ENCODE measurements at regions not wholly inside any gene's neighbourhood (a gene's known extent, or its start where the extent isn't known, plus 50 kb on each side); places are given as distances from the start of the nearest gene placed in this dataset.

DNA sequence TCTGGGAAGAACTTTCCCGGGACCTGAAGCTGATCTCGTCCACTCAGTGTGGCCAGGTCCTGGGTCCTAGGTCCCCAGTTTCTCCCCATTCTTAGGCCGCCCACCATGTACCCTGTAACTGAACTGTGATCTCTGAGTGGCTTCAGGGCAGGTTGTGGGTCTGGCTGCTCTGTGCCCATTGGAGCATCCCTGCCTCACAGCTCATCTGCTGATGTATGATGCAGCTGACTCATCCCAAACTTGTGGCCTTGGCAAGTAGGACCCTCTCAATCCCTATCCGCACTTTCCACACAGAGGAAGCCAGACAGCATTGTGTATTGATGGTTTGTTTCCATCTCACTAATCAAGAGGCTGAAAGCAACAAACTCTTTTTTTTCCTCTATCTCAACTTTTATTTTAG is 69.1 kb upstream of the XCR1 start:
- Histone ChIP-seq H3K14ac (ENCODE audit: insufficient read depth, low read length) (no peak overlapping the region), H3K4ac (ENCODE audit: low read depth, low read length) (no peak overlapping the region), H3K9me3 (ENCODE audit: control insufficient read depth, low read depth, low read length) (no peaks in the 10 kb centered on the region), H3K4me1 (ENCODE audit: insufficient read depth, low read length) (no peaks in the 10 kb centered on the region), H3K79me2 (ENCODE audit: insufficient read depth, low read length) (no peaks in the 10 kb centered on the region), H2BK20ac (ENCODE audit: low read depth, low read length, poor library complexity, severe bottlenecking) (no peak overlapping the region), H3K79me1 (ENCODE audit: insufficient read depth, low read depth, low read length, poor library complexity, severe bottlenecking) (no peaks in the 10 kb centered on the region), H3K23me2 (ENCODE audit: insufficient read length, low read depth, low read length, poor library complexity, severe bottlenecking) (no peaks in the 10 kb centered on the region), H4K91ac (ENCODE audit: insufficient read length, low read depth, low read length) (no peak overlapping the region), H2BK12ac (ENCODE audit: insufficient read length, low read depth, low read length) (no peak overlapping the region), H2AFZ (ENCODE audit: low read length) (no peak overlapping the region), H2AK5ac (ENCODE audit: insufficient read length, low read length) (no peak overlapping the region), H4K5ac (ENCODE audit: insufficient read length, low read depth, low read length) (no peak overlapping the region), H3K18ac (ENCODE audit: insufficient read length, low read depth, low read length) (no peak overlapping the region), H3K27me3 (ENCODE audit: insufficient read depth, low read length) (no peaks in the 10 kb centered on the region), H2BK5ac (ENCODE audit: insufficient read length, low read length) (no peak overlapping the region), H3K56ac (ENCODE audit: insufficient read length, low read depth, low read length) (no peak overlapping the region), H2BK120ac (ENCODE audit: low read depth, low read length, poor library complexity, severe bottlenecking) (no peak overlapping the region), H3K27ac (ENCODE audit: insufficient read length, low read depth, low read length) (no peak overlapping the region), H3K9ac (ENCODE audit: extremely low read depth, insufficient read length, low read length) (no peak overlapping the region), H3K4me2 (ENCODE audit: insufficient read depth, insufficient read length, low read length) (no peak overlapping the region), H2BK15ac (ENCODE audit: low read depth, low read length) (no peak overlapping the region), H3K23ac (ENCODE audit: insufficient read length, low read depth, low read length) (no peak overlapping the region), H4K8ac (replicated peaks; ENCODE audit: insufficient read length, low read depth, low read length) (no peak overlapping the region), H3T11ph (ENCODE audit: low read length) (no peak overlapping the region), H4K20me1 (ENCODE audit: control insufficient read depth, insufficient read depth, insufficient read length) (no peaks in the 10 kb centered on the region)
- H3K4me1 Mint-ChIP-seq, result no peaks in the 10 kb centered on the region
- WGBS (ENCODE audit: extremely low coverage, insufficient read length, low lambda C conversion rate), result no CpG with 5 or more reads among the region's 4 CpGs
- H3K4me3 Mint-ChIP-seq, result no peak overlapping the region
- peaks cover 0 to 4% of the 10 kb centered on the region in 2 experiments; a peak in 2 of 5 replicates for H3K9me3 Mint-ChIP-seq
- H3K27me3 Mint-ChIP-seq (ENCODE audit: low read depth), result peaks cover 3% of the 10 kb centered on the region; the same call in 1 of the 2 replicates
- H3K36me3 Mint-ChIP-seq (ENCODE audit: insufficient read depth in 1 of 3, low read depth in 3 of 3), result no peaks in the 10 kb centered on the region
- no peak for DNase-seq
- TF ChIP-seq, protein P1, sequence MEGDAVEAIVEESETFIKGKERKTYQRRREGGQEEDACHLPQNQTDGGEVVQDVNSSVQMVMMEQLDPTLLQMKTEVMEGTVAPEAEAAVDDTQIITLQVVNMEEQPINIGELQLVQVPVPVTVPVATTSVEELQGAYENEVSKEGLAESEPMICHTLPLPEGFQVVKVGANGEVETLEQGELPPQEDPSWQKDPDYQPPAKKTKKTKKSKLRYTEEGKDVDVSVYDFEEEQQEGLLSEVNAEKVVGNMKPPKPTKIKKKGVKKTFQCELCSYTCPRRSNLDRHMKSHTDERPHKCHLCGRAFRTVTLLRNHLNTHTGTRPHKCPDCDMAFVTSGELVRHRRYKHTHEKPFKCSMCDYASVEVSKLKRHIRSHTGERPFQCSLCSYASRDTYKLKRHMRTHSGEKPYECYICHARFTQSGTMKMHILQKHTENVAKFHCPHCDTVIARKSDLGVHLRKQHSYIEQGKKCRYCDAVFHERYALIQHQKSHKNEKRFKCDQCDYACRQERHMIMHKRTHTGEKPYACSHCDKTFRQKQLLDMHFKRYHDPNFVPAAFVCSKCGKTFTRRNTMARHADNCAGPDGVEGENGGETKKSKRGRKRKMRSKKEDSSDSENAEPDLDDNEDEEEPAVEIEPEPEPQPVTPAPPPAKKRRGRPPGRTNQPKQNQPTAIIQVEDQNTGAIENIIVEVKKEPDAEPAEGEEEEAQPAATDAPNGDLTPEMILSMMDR (conservative IDR thresholded peaks at IDR 0.05), result no peak
- H3K27ac Mint-ChIP-seq, result no peak overlapping the region

All from H9 (cell line).